Transverse colon (tissue), 4 donors: ENCODE measurements at regions not wholly inside any gene's neighbourhood (a gene's known extent, or its start where the extent isn't known, plus 50 kb on each side); places are given as distances from the start of the nearest gene placed in this dataset.

Experiments used
- EP300 ChIP-seq: sonication (generic); formaldehyde crosslinking; IDR thresholded peaks from one replicate; pipeline ENCODE4 v1.6.1; 2017; ENCODE audit warnings: antibody characterized with exemption, low read depth
- POLR2A ChIP-seq: fragments of 450-650 bp; IDR thresholded peaks from one replicate; pipeline ENCODE4 v1.6.1; 2016; ENCODE audit warnings: antibody characterized with exemption, mild to moderate bottlenecking, moderate library complexity
- POLR2AphosphoS5 ChIP-seq, 3 donors: sonication (generic); formaldehyde crosslinking; IDR thresholded peaks; one replicate each; pipeline ENCODE4 v1.6.1; 2016; ENCODE audit warnings: antibody characterized with exemption in 3 of 3
- TF ChIP-seq, protein P1 (sequence below), 5 experiments: fragments of 200-600 bp in 3 of 5; fragments of 450-650 bp in 2 of 5; sonication (generic) in 3 of 5; IDR thresholded peaks; 1 replicate in 2 of 5; 2 replicates in 3 of 5; pipeline ENCODE4 v1.5.1; 2016 to 2017; ENCODE audit warnings: antibody characterized with exemption in 5 of 5, inconsistent platforms in 3 of 5, mild to moderate bottlenecking in 2 of 5, moderate library complexity in 1 of 5

DNA sequence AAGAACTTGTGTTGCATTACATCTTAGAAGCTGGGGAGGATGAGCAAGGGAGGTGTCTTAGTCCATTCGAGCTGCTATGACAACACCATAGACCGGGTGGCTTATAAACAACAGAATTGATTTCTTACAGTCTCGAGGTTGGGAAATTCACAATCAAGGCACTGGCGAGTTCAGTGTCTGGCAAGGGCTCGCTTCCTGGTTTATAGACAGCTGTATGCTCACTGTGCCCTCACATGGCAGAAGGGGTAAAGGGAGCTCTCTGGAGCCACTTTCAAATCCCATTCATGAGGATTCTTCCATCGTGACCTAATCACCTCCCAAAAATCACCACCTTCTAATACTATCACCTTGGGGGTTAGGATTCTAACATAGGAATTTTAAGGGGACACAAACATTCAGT, 150.0 kb upstream of the NECTIN1 start:
- TF ChIP-seq, protein P1, sequence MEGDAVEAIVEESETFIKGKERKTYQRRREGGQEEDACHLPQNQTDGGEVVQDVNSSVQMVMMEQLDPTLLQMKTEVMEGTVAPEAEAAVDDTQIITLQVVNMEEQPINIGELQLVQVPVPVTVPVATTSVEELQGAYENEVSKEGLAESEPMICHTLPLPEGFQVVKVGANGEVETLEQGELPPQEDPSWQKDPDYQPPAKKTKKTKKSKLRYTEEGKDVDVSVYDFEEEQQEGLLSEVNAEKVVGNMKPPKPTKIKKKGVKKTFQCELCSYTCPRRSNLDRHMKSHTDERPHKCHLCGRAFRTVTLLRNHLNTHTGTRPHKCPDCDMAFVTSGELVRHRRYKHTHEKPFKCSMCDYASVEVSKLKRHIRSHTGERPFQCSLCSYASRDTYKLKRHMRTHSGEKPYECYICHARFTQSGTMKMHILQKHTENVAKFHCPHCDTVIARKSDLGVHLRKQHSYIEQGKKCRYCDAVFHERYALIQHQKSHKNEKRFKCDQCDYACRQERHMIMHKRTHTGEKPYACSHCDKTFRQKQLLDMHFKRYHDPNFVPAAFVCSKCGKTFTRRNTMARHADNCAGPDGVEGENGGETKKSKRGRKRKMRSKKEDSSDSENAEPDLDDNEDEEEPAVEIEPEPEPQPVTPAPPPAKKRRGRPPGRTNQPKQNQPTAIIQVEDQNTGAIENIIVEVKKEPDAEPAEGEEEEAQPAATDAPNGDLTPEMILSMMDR (IDR thresholded peaks at IDR 0.05), result no peak
- TF ChIP-seq POLR2AphosphoS5 (IDR thresholded peaks at IDR 0.05), result no peak
- no peak for TF ChIP-seq POLR2A
- TF ChIP-seq EP300, result no peak
